ENCODE measurements at regions not wholly inside any gene's neighbourhood (a gene's known extent, or its start where the extent isn't known, plus 50 kb on each side); places are given as distances from the start of the nearest gene placed in this dataset.
"Not testable (repeated sequence)": the region's sequence is repeated elsewhere in the genome, so short reads cannot be mapped to it uniquely, and the experiment has no call there.

- no peak for DNase-seq
Observed at GRCh38 chr13:39931505-39931904, 276.0 kb downstream of the COG6 start.

GRCh38 chr13:39932514-39932913 lies 277.1 kb downstream of the COG6 start:
- not testable (repeated sequence) for DNase-seq

- DNase-seq, result no peak
Observed at GRCh38 chr13:39935155-39935554, 279.7 kb downstream of the COG6 start.

- no peak for DNase-seq
Observed at GRCh38 chr13:39938596-39938995, 283.1 kb downstream of the COG6 start.

- no peak for DNase-seq
Observed at GRCh38 chr13:39941236-39941635, 285.8 kb downstream of the COG6 start.

GRCh38 chr13:39941911-39942551 lies 286.6 kb downstream of the COG6 start:
- no peak for DNase-seq

DNA sequence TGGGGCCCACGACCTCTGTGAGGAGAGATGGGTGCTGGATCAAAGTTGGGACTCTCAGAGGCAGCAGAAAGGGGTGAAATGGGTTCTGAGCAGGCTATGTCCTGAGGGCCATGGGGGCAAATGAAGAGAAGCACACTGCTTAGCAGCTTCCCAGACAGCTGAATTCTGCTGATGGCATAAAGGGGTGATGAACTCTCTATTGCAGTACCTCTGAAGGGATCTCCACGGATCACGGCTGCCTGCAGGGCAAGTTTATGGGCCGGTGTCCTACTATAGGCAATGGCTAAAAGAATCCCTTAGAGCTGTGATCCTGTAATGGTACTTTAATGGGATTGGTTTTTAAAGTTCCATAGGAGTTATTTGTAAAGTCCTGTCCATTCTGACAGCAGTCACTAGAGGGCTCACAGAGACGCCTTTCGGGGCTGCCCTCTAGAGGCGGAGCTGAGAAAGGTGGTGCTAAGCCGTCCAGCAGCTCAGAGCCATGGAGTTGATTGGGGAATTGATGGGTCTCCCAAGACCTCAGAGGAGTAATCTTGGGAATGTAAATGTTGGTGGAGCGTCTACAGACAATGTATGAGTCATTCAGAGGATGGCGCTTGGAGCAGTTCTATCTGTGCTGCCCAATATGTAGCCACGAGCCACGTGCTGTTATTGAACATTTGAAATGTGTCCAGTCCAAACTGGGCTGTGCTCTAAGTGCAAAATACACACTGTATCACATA lies 287.3 kb downstream of the COG6 start:
- peak in 29 of 58 donors; percentile 1 to 31 (median 12) for DNase-seq

DNA sequence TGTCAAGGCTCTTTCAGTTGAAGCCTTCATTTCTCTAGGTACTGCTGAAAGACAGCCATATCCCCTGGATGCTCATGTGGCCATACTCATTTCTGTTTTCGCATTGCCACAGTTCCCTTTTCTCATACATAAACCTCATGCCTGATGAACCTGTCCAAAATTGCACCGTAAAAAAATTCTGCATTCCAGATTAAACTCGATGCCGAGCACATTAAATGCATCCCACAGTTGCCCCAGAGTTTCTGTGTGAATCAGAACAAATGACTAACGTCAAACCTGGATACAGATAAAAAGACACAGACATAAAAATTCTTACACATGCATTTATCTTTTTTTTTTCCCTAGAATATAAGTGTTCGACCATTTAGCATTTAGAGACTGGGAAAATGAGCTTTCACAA lies 288.2 kb downstream of the COG6 start:
- no peak for DNase-seq

GRCh38 chr13:39945226-39945625 lies 289.8 kb downstream of the COG6 start:
- DNase-seq, result no peak

- no peak for DNase-seq
Observed at GRCh38 chr13:39946769-39947168, 291.3 kb downstream of the COG6 start.

- no peak for DNase-seq
Observed at GRCh38 chr13:39951301-39951700, 295.8 kb downstream of the COG6 start.

GRCh38 chr13:39952249-39953233 lies 297.1 kb downstream of the COG6 start:
- DNase-seq, result no peak

DNA sequence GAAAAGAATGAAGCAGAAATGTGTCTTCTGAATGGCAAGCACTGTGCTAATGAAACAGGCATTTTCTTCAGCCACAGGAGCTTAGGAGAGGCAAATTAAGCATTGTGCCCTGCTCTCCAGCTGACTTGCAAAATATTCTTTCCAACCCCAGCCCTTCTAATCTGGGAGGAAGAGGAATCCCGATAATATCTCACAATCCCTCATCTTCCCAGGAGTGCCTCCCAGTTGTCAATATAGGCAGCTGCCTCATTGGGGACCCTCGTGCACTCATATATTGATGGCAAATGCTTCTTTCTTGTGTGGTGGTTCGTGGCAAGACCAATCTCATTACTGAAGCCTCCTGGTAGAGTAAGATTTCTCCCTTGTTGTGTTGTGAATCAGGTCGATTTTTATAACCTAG lies 299.0 kb downstream of the COG6 start:
- DNase-seq, result no peak

- DNase-seq, result no peak
Observed at GRCh38 chr13:39955560-39955959, 300.1 kb downstream of the COG6 start.

GRCh38 chr13:39956036-39956435 lies 300.6 kb downstream of the COG6 start:
- DNase-seq, result no peak

- DNase-seq, result no peak
Observed at GRCh38 chr13:39957868-39958677, 302.6 kb downstream of the COG6 start.

DNA sequence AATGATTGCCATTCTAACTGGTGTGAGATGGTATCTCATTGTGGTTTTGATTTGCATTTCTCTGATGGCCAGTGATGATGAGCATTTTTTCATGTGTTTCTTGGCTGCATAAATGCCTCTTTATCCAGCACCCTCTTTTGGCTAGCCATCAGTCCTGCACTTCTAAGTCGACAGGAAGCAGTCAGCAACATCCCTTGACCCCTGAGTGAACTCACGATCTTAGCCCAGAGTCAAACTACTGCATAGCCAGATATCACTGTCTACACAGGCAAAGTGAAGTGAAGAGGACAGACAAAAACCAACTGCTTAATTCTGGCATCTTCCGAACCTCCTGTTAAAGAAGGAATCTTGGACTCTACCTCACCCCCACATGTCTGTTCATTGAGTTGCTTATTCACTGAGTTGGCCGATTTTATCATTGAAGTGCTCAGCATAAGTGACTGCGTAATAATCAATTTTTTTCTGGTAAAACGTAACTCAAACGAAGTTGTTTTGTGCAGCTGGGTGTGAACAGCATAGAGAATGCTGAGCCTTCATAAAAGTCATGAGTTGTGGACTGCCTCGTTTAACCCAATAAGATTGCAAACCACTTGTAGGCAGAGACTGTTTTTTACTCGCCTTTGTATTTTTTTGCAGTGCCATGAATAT lies 304.2 kb downstream of the COG6 start:
- DNase-seq, result no peak

- DNase-seq, result no peak
Observed at GRCh38 chr13:39960191-39960590, 304.7 kb downstream of the COG6 start.

DNA sequence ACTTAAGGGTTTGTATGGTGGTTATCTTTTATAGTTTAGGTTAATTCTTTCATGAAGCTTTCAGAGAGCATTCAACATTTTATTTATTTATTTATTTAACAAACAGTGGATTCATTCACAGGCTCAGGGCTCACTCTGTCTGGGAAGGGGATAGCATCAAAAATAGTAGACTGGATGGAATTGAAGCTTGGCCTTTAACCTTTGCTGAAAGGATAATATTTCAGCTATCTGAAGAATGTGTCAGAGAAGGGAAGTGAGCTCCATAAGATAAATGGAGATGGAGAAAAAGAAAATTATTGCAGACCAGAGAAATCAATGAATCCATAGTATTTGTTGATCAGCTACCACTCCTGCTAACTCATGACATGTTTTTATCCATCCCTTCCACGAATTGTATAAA lies 305.6 kb downstream of the COG6 start:
- no peak for DNase-seq

GRCh38 chr13:39963612-39964011 lies 308.1 kb downstream of the COG6 start:
- no peak for DNase-seq

DNA sequence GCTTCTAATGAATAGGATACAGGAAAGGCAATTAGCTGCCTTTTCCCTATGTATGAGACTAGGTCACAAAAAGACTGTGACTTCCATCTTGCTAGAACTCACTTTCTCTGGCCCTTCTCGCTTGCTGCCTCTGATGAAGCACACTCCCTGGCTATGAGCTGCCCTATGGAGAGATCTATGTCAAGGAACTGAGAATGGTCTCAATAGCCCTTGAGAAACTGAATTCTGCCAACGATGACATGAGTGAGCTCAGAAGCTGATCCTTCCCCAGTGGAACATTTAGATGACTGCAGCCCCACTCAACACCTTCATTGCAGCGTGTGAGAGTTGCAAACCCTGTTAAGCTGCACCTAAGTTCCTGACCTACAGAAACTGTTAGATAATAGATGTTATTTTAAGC lies 309.8 kb downstream of the COG6 start:
- DNase-seq, result no peak
